ENCODE measurements at regions not wholly inside any gene's neighbourhood (a gene's known extent, or its start where the extent isn't known, plus 50 kb on each side); places are given as distances from the start of the nearest gene placed in this dataset.

GRCh38 chr15:46309914-46310313 is 675.1 kb downstream of the SQOR start:
- ATAC-seq, result no peak
- H2AFZ ChIP-seq (ENCODE audit: low read length), result no peak overlapping the region
- 6% methylated on average over 3 of the region's 3 CpGs for WGBS (ENCODE audit: low lambda C conversion rate)
- no peaks in the 10 kb centered on the region for H3K9me3 ChIP-seq (ENCODE audit: low read length)
- BruUV-seq (replicated peaks), result no TSS peak
- H3K36me3 ChIP-seq (replicated peaks in 1 of 2; ENCODE audit: control insufficient read depth in 1 of 2, insufficient read depth in 2 of 2, low read length in 2 of 2), result no peaks in the 10 kb centered on the region
- TF ChIP-seq, protein P1, sequence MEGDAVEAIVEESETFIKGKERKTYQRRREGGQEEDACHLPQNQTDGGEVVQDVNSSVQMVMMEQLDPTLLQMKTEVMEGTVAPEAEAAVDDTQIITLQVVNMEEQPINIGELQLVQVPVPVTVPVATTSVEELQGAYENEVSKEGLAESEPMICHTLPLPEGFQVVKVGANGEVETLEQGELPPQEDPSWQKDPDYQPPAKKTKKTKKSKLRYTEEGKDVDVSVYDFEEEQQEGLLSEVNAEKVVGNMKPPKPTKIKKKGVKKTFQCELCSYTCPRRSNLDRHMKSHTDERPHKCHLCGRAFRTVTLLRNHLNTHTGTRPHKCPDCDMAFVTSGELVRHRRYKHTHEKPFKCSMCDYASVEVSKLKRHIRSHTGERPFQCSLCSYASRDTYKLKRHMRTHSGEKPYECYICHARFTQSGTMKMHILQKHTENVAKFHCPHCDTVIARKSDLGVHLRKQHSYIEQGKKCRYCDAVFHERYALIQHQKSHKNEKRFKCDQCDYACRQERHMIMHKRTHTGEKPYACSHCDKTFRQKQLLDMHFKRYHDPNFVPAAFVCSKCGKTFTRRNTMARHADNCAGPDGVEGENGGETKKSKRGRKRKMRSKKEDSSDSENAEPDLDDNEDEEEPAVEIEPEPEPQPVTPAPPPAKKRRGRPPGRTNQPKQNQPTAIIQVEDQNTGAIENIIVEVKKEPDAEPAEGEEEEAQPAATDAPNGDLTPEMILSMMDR (CRISPR knock-in tag; IDR thresholded peaks at IDR 0.05), result peak; percentile 22; the same call in 1 of the 2 replicates
- TF ChIP-seq ZNF224 (CRISPR knock-in tag; IDR thresholded peaks at IDR 0.05) (no peak), STAG1 (CRISPR knock-in tag; IDR thresholded peaks at IDR 0.05) (peak; percentile 35; the same call in 1 of the 2 replicates)
- no peaks in the 10 kb centered on the region for H3K27me3 ChIP-seq (ENCODE audit: control insufficient read depth in 1 of 2, insufficient read depth in 2 of 2, low read length in 2 of 2)
- H3K4me1 ChIP-seq (ENCODE audit: insufficient read depth, low read length), result no peaks in the 10 kb centered on the region
- no peaks in the 10 kb centered on the region for H4K20me1 ChIP-seq (ENCODE audit: insufficient read depth, low read length)
- no peak overlapping the region for H3K9ac ChIP-seq (ENCODE audit: insufficient read depth, low read depth, low read length)
- CTCF ChIA-PET (ENCODE audit: low intra/inter-chr PET ratio, low total read pairs), result no interaction called here
- no peak overlapping the region for H3K4me3 ChIP-seq (replicated peaks in 1 of 3; ENCODE audit: insufficient read depth in 1 of 3, low read depth in 2 of 3, low read length in 3 of 3)
- intact Hi-C loops (cut with micrococcal nuclease; ENCODE audit: unreplicated experiment) (loop anchor here (10.0 kb wide), 2 partner anchors 1675 to 1945 kb away; no protein-coding TSS in a partner anchor), in situ Hi-C loops (cut with HindIII; ENCODE audit: extremely low pct_ligation_motif_present, low pct_unique_long_range_greater_than_20kb) (no loop called here)
- no peaks in the 10 kb centered on the region for H3K79me2 ChIP-seq (ENCODE audit: insufficient read depth, low read length)
- POLR2A ChIA-PET, result no interaction called here
- no peak overlapping the region for H3K27ac ChIP-seq (ENCODE audit: extremely low read length, insufficient read depth, low read length)
- no peak for FAIRE-seq
- no peak for DNase-seq (ENCODE audit: low spot score)
- H3K4me2 ChIP-seq (ENCODE audit: low read depth, low read length), result no peak overlapping the region

- no peaks in the 10 kb centered on the region for H3K27me3 ChIP-seq (ENCODE audit: control insufficient read depth in 1 of 2, insufficient read depth in 2 of 2, low read length in 2 of 2)
- ChIA-PET POLR2A (no interaction called here), CTCF (ENCODE audit: low intra/inter-chr PET ratio, low total read pairs) (interaction anchor here (0.6 to 1.5 kb wide), 2 partner anchors 191 to 598 kb away, joined by 3 to 6 read pairs; no protein-coding TSS in a partner anchor)
- no peaks in the 10 kb centered on the region for H3K4me1 ChIP-seq (ENCODE audit: insufficient read depth, low read length)
- no peak overlapping the region for H2AFZ ChIP-seq (ENCODE audit: low read length)
- no TSS peak for BruUV-seq (replicated peaks)
- no peaks in the 10 kb centered on the region for H3K79me2 ChIP-seq (ENCODE audit: insufficient read depth, low read length)
- H4K20me1 ChIP-seq (ENCODE audit: insufficient read depth, low read length), result no peaks in the 10 kb centered on the region
- H3K4me3 ChIP-seq (replicated peaks in 1 of 3; ENCODE audit: insufficient read depth in 1 of 3, low read depth in 2 of 3, low read length in 3 of 3), result no peak overlapping the region
- no peaks in the 10 kb centered on the region for H3K9me3 ChIP-seq (ENCODE audit: low read length)
- H3K36me3 ChIP-seq (replicated peaks in 1 of 2; ENCODE audit: control insufficient read depth in 1 of 2, insufficient read depth in 2 of 2, low read length in 2 of 2), result no peaks in the 10 kb centered on the region
- peak; percentile 97 for ATAC-seq
- intact Hi-C loops (cut with micrococcal nuclease; ENCODE audit: unreplicated experiment), result no loop called here
- 11% methylated on average over 2 of the region's 2 CpGs for WGBS (ENCODE audit: low lambda C conversion rate)
- FAIRE-seq, result peak; percentile 68
- no peak overlapping the region for H3K27ac ChIP-seq (ENCODE audit: extremely low read length, insufficient read depth, low read length)
- H3K9ac ChIP-seq (ENCODE audit: insufficient read depth, low read depth, low read length), result no peak overlapping the region
- in situ Hi-C loops (cut with HindIII; ENCODE audit: extremely low pct_ligation_motif_present, low pct_unique_long_range_greater_than_20kb), result no loop called here
- no peak overlapping the region for H3K4me2 ChIP-seq (ENCODE audit: low read depth, low read length)
- DNase-seq (ENCODE audit: low spot score), result peak; percentile 51
- TF ChIP-seq, protein P2, sequence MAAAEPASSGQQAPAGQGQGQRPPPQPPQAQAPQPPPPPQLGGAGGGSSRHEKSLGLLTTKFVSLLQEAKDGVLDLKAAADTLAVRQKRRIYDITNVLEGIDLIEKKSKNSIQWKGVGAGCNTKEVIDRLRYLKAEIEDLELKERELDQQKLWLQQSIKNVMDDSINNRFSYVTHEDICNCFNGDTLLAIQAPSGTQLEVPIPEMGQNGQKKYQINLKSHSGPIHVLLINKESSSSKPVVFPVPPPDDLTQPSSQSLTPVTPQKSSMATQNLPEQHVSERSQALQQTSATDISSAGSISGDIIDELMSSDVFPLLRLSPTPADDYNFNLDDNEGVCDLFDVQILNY (CRISPR knock-in tag; conservative IDR thresholded peaks at IDR 0.05), result no peak
- no peak for TF ChIP-seq RBAK (CRISPR knock-in tag; IDR thresholded peaks at IDR 0.05)
- peak; percentile 83 for TF ChIP-seq STAG1 (CRISPR knock-in tag; IDR thresholded peaks at IDR 0.05)
- TF ChIP-seq, protein P1 (CRISPR knock-in tag; IDR thresholded peaks at IDR 0.05), result peak; percentile 85
- no peak for TF ChIP-seq ZNF607 (CRISPR knock-in tag; IDR thresholded peaks at IDR 0.05; ENCODE audit: borderline replicate concordance)
- TF ChIP-seq SMC3 (IDR thresholded peaks at IDR 0.05; ENCODE audit: low read length), result peak; percentile 89
- TF ChIP-seq, protein P3, sequence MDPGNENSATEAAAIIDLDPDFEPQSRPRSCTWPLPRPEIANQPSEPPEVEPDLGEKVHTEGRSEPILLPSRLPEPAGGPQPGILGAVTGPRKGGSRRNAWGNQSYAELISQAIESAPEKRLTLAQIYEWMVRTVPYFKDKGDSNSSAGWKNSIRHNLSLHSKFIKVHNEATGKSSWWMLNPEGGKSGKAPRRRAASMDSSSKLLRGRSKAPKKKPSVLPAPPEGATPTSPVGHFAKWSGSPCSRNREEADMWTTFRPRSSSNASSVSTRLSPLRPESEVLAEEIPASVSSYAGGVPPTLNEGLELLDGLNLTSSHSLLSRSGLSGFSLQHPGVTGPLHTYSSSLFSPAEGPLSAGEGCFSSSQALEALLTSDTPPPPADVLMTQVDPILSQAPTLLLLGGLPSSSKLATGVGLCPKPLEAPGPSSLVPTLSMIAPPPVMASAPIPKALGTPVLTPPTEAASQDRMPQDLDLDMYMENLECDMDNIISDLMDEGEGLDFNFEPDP (CRISPR knock-in tag; conservative IDR thresholded peaks at IDR 0.05), result no peak
- TF ChIP-seq MYNN (CRISPR knock-in tag; IDR thresholded peaks at IDR 0.05; ENCODE audit: low read depth), result no peak
- no peak for TF ChIP-seq ZNF616 (CRISPR knock-in tag; IDR thresholded peaks at IDR 0.05; ENCODE audit: low read depth)
Observed at GRCh38 chr15:46312133-46312740, 677.4 kb downstream of the SQOR start.
